SK-N-MC (cell line): ENCODE measurements at regions not wholly inside any gene's neighbourhood (a gene's known extent, or its start where the extent isn't known, plus 50 kb on each side); places are given as distances from the start of the nearest gene placed in this dataset.
"Not testable (repeated sequence)": the region's sequence is repeated elsewhere in the genome, so short reads cannot be mapped to it uniquely, and the experiment has no call there.

ENCODE experiments used
- DNase-seq: peaks from one replicate; pipeline ENCODE4 v3.0.0-alpha.2; 2011; ENCODE audit warnings: low read depth, low spot score
- H3K27ac ChIP-seq: fragments of 200-600 bp; sonication (generic); 2 replicates; pipeline ENCODE4 v1.5.1; 2016; ENCODE audit warnings: mixed run types
- H3K36me3 ChIP-seq: fragments of 200-600 bp; sonication (generic); 2 replicates; pipeline ENCODE4 v1.6.1; 2017; ENCODE audit warnings: antibody characterized with exemption, low read length, mixed read lengths; ENCODE audit not compliant: insufficient read depth
- H3K4me3 ChIP-seq: fragments of 200-600 bp; sonication (generic); 2 replicates; pipeline ENCODE4 v1.5.1; 2016
- H3K9ac ChIP-seq: fragments of 200-600 bp; sonication (generic); 2 replicates; pipeline ENCODE4 v1.8.0; 2017; ENCODE audit warnings: mixed run types, mixed read lengths; ENCODE audit not compliant: insufficient read length
- H3K9me3 ChIP-seq: fragments of 200-600 bp; sonication (generic); 2 replicates; pipeline ENCODE4 v1.6.1; 2017; ENCODE audit warnings: low read depth, mild to moderate bottlenecking, antibody characterized with exemption, low read length, moderate library complexity, mixed read lengths
- EZH2 ChIP-seq: fragments of 200-600 bp; sonication (generic); IDR thresholded peaks from one replicate; pipeline ENCODE4 v1.6.1; 2017; ENCODE audit warnings: antibody characterized with exemption
- FOXP2 ChIP-seq: optimal IDR thresholded peaks from 2 replicates; pipeline ENCODE3; 2011; ENCODE audit warnings: mild to moderate bottlenecking, moderate library complexity; ENCODE audit not compliant: insufficient read depth; ENCODE audit errors: extremely low read length, control extremely low read depth
- POLR2AphosphoS5 ChIP-seq: IDR thresholded peaks from 2 replicates; pipeline ENCODE4 v1.6.1; 2012; ENCODE audit warnings: mild to moderate bottlenecking, low read depth, low read length, borderline replicate concordance

GRCh38 chr10:31239961-31240360, 79.1 kb upstream of the ZEB1 start:
- no peaks in the 10 kb centered on the region for H3K36me3 ChIP-seq
- H3K9me3 ChIP-seq, result no peaks in the 10 kb centered on the region
- no peak overlapping the region for H3K27ac ChIP-seq
- TF ChIP-seq FOXP2 (no peak), POLR2AphosphoS5 (no peak), EZH2 (no peak)
- no peak overlapping the region for H3K9ac ChIP-seq
- no peak overlapping the region for H3K4me3 ChIP-seq
- no peak for DNase-seq

GRCh38 chr10:31242902-31243301, 76.1 kb upstream of the ZEB1 start:
- no peak for DNase-seq
- no peak overlapping the region for H3K27ac ChIP-seq
- H3K9me3 ChIP-seq, result no peaks in the 10 kb centered on the region

GRCh38 chr10:31251118-31251517, 67.9 kb upstream of the ZEB1 start:
- not testable (repeated sequence) for H3K9ac ChIP-seq

More at GRCh38 chr10:31242902-31243301, 76.1 kb upstream of the ZEB1 start:
- Histone ChIP-seq H3K4me3 (no peak overlapping the region), H3K36me3 (no peaks in the 10 kb centered on the region), H3K9ac (no peak overlapping the region)
- no peak for TF ChIP-seq EZH2
- no peak for TF ChIP-seq POLR2AphosphoS5
- TF ChIP-seq FOXP2, result no peak

GRCh38 chr10:31253237-31253636, 65.8 kb upstream of the ZEB1 start:
- Histone ChIP-seq H3K4me3 (no peak overlapping the region), H3K9ac (no peak overlapping the region), H3K9me3 (no peaks in the 10 kb centered on the region), H3K36me3 (no peaks in the 10 kb centered on the region), H3K27ac (no peak overlapping the region)
- TF ChIP-seq FOXP2, result no peak
- no peak for TF ChIP-seq POLR2AphosphoS5
- no peak for TF ChIP-seq EZH2
- DNase-seq, result no peak

More at GRCh38 chr10:31251118-31251517, 67.9 kb upstream of the ZEB1 start:
- H3K9me3 ChIP-seq, DNase-seq, H3K36me3 ChIP-seq, H3K27ac ChIP-seq, H3K4me3 ChIP-seq: not testable (repeated sequence)

- Histone ChIP-seq H3K36me3 (no peaks in the 10 kb centered on the region), H3K27ac (no peak overlapping the region), H3K9ac (no peak overlapping the region), H3K9me3 (no peaks in the 10 kb centered on the region), H3K4me3 (no peak overlapping the region)
- DNase-seq, result no peak
- TF ChIP-seq FOXP2, result no peak
These were observed 57.3 kb upstream of the ZEB1 start for GRCh38 chr10:31261511-31262311.

- no peak overlapping the region for H3K9ac ChIP-seq
- no peak overlapping the region for H3K4me3 ChIP-seq
- TF ChIP-seq POLR2AphosphoS5 (no peak), FOXP2 (no peak), EZH2 (no peak)
- no peaks in the 10 kb centered on the region for H3K9me3 ChIP-seq
- no peak for DNase-seq
- H3K36me3 ChIP-seq, result no peaks in the 10 kb centered on the region
- no peak overlapping the region for H3K27ac ChIP-seq
These were observed 56.3 kb upstream of the ZEB1 start for GRCh38 chr10:31262672-31263071.

GRCh38 chr10:31263903-31264302, 55.1 kb upstream of the ZEB1 start:
- TF ChIP-seq EZH2 (no peak), POLR2AphosphoS5 (no peak), FOXP2 (no peak)
- Histone ChIP-seq H3K4me3 (no peak overlapping the region), H3K27ac (no peak overlapping the region), H3K9me3 (no peaks in the 10 kb centered on the region), H3K9ac (no peak overlapping the region), H3K36me3 (no peaks in the 10 kb centered on the region)
- no peak for DNase-seq

GRCh38 chr10:31268444-31269303, 50.3 kb upstream of the ZEB1 start:
- Histone ChIP-seq H3K36me3 (no peaks in the 10 kb centered on the region), H3K9me3 (no peaks in the 10 kb centered on the region), H3K9ac (no peak overlapping the region), H3K4me3 (no peak overlapping the region), H3K27ac (no peak overlapping the region)
- DNase-seq, result no peak
- TF ChIP-seq FOXP2 (no peak), POLR2AphosphoS5 (no peak), EZH2 (no peak)
